Calu3 (cell line): ENCODE measurements at regions not wholly inside any gene's neighbourhood (a gene's known extent, or its start where the extent isn't known, plus 50 kb on each side); places are given as distances from the start of the nearest gene placed in this dataset.

Experiments used
- BruUV-seq: library from RNA; stranded (reverse); fragments of 400-500 nt; replicated peaks from 2 replicates; lab custom pipeline; 2021; lab: Mats Ljungman, UMichigan
- CTCF ChIA-PET: fragments of 300-600 bp; sonication (Branson Sonifier 250); formaldehyde crosslinking; loops from one replicate; lab custom pipeline; 2022; ENCODE audit warnings: antibody characterized with exemption; lab: Charles Lee
- DNase-seq: peaks from one replicate; pipeline ENCODE4 v3.0.0; 2022
- H3K27ac Mint-ChIP-seq: one replicate; pipeline ENCODE4 v1.8.0; 2022; ENCODE audit warnings: mixed read lengths; ENCODE audit not compliant: unreplicated experiment
- H3K27me3 Mint-ChIP-seq: one replicate; pipeline ENCODE4 v1.8.0; 2022; ENCODE audit warnings: mixed read lengths; ENCODE audit not compliant: unreplicated experiment
- H3K36me3 Mint-ChIP-seq: one replicate; pipeline ENCODE4 v1.8.0; 2022; ENCODE audit warnings: mild to moderate bottlenecking, moderate library complexity, mixed read lengths; ENCODE audit not compliant: insufficient read depth, unreplicated experiment
- H3K4me1 Mint-ChIP-seq: one replicate; pipeline ENCODE4 v1.8.0; 2022; ENCODE audit warnings: mild to moderate bottlenecking, low read depth, mixed read lengths; ENCODE audit not compliant: unreplicated experiment
- H3K4me3 Mint-ChIP-seq: one replicate; pipeline ENCODE4 v1.8.0; 2022; ENCODE audit warnings: mild to moderate bottlenecking, low read depth, moderate library complexity, mixed read lengths; ENCODE audit not compliant: unreplicated experiment
- H3K9me3 Mint-ChIP-seq: one replicate; pipeline ENCODE4 v1.8.0; 2022; ENCODE audit warnings: low read depth, mixed read lengths; ENCODE audit not compliant: unreplicated experiment
- intact Hi-C: fragments of 100-400 bp; cut with micrococcal nuclease; formaldehyde crosslinking; loops from one replicate; pipeline ENCODE4 v1.10.0; 2022; ENCODE audit not compliant: unreplicated experiment
- TF ChIP-seq, protein P1 (sequence below): fragments of 200-600 bp; IDR thresholded peaks from one replicate; pipeline ENCODE4 v1.8.0; 2022; ENCODE audit warnings: antibody characterized with exemption; ENCODE audit not compliant: unreplicated experiment

DNA sequence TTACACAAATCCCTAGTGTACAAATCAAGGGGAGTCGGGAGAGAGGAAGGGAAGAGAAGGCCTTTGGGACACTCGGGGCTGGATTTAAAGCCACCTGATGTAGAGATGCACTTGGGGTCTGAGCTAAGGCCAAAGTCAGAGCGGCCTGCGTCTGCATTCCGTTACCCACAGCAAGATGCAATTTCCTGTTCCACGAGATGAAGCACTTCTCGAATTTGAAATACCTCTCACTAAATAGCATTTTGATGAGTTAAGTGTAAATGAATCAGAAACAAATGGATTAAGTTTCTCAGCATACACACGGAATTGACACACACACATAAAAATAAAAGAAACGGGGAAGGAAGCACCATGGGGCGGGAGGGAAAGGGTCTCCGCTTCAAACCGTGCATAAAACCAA is 386.0 kb downstream of the SOX9 start:
- no peak for DNase-seq
- CTCF ChIA-PET, result no interaction called here
- intact Hi-C loops, result no loop called here
- Mint-ChIP-seq H3K9me3 (no peaks in the 10 kb centered on the region), H3K27me3 (no peaks in the 10 kb centered on the region), H3K4me3 (no peak overlapping the region), H3K27ac (no peak overlapping the region), H3K36me3 (peaks cover 37% of the 10 kb centered on the region), H3K4me1 (peaks cover 48% of the 10 kb centered on the region)
- no TSS peak for BruUV-seq
- TF ChIP-seq, protein P1, sequence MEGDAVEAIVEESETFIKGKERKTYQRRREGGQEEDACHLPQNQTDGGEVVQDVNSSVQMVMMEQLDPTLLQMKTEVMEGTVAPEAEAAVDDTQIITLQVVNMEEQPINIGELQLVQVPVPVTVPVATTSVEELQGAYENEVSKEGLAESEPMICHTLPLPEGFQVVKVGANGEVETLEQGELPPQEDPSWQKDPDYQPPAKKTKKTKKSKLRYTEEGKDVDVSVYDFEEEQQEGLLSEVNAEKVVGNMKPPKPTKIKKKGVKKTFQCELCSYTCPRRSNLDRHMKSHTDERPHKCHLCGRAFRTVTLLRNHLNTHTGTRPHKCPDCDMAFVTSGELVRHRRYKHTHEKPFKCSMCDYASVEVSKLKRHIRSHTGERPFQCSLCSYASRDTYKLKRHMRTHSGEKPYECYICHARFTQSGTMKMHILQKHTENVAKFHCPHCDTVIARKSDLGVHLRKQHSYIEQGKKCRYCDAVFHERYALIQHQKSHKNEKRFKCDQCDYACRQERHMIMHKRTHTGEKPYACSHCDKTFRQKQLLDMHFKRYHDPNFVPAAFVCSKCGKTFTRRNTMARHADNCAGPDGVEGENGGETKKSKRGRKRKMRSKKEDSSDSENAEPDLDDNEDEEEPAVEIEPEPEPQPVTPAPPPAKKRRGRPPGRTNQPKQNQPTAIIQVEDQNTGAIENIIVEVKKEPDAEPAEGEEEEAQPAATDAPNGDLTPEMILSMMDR, result no peak

DNA sequence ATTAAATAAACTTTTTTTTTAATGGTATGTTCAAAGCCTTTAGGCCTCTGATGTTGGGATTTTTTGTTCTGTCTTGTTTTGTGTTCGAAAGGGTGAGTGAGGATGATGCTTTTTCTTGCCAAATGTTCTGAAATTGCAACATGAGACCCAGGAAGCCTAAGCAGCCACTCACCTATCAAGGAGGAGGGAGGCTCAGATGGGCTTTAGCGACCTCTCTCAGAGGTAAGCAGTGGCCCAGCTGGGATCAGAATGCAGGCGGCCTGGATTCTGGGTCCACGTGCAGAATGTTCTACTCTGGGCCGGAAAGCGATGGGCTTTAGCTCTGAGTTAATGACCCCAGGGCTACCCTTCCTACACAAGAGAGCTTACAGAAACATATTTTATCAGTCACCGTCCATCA is 386.6 kb downstream of the SOX9 start:
- no peaks in the 10 kb centered on the region for H3K27me3 Mint-ChIP-seq
- peaks cover 42% of the 10 kb centered on the region for H3K4me1 Mint-ChIP-seq
- BruUV-seq, result no TSS peak
- H3K4me3 Mint-ChIP-seq, result no peak overlapping the region
- H3K27ac Mint-ChIP-seq, result peak overlapping the region; percentile 45
- H3K9me3 Mint-ChIP-seq, result no peaks in the 10 kb centered on the region
- H3K36me3 Mint-ChIP-seq, result peaks cover 32% of the 10 kb centered on the region
- CTCF ChIA-PET, result no interaction called here
- no peak for DNase-seq
- intact Hi-C loops, result no loop called here
- TF ChIP-seq, protein P1, result no peak

- H3K36me3 Mint-ChIP-seq, result peaks cover 9% of the 10 kb centered on the region
- no peaks in the 10 kb centered on the region for H3K27me3 Mint-ChIP-seq
- peaks cover 29% of the 10 kb centered on the region for H3K4me1 Mint-ChIP-seq
- H3K27ac Mint-ChIP-seq, result no peak overlapping the region
- no peaks in the 10 kb centered on the region for H3K9me3 Mint-ChIP-seq
- TF ChIP-seq, protein P1, result no peak
- intact Hi-C loops, result no loop called here
- no peak for DNase-seq
- CTCF ChIA-PET, result interaction anchor here (0.6 kb wide), 1 partner anchor 42 kb away, joined by 3 read pairs; no protein-coding TSS in a partner anchor
- no TSS peak for BruUV-seq
- no peak overlapping the region for H3K4me3 Mint-ChIP-seq
Measured at GRCh38 chr17:72510351-72511016, 389.7 kb downstream of the SOX9 start.

DNA sequence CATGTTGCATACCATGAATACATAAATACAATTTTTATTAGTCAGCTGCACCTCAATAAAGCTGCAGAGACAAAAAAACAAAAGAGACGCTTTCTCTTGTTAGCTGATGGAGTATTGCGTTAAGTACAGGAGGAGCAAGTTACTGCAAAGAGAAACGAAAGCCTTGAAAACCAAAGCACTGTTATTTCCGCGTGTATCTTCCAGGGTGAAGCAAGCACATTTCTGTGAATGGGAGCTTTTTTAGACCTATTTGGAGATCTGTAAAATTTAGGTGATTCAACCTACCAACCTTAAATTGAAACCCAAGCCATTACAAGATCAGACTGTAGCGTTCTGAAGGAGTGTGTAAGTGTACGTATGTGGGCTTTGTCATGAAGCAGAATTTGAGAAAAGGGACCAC is 390.4 kb downstream of the SOX9 start:
- peaks cover 9% of the 10 kb centered on the region for H3K36me3 Mint-ChIP-seq
- intact Hi-C loops, result no loop called here
- DNase-seq, result no peak
- peaks cover 29% of the 10 kb centered on the region for H3K4me1 Mint-ChIP-seq
- H3K27ac Mint-ChIP-seq, result no peak overlapping the region
- no TSS peak for BruUV-seq
- no peaks in the 10 kb centered on the region for H3K9me3 Mint-ChIP-seq
- H3K27me3 Mint-ChIP-seq, result no peaks in the 10 kb centered on the region
- CTCF ChIA-PET, result no interaction called here
- H3K4me3 Mint-ChIP-seq, result no peak overlapping the region
- TF ChIP-seq, protein P1, result no peak
